PC-3 (cell line): ENCODE measurements at regions not wholly inside any gene's neighbourhood (a gene's known extent, or its start where the extent isn't known, plus 50 kb on each side); places are given as distances from the start of the nearest gene placed in this dataset.
A peak's percentile ranks its signal among the peaks of the same experiment; 100 is the strongest.

Experiments used
- ATAC-seq: fragments of 200-7000 bp; cut with Tn5 transposase; 2 replicates; pipeline ENCODE4 v1.9.1; 2020; ENCODE audit warnings: mild to moderate bottlenecking, moderate library complexity
- BruUV-seq: library from RNA; stranded (reverse); fragments of 400-500 nt; replicated peaks from 2 replicates; lab custom pipeline; 2021; lab: Mats Ljungman, UMichigan
- CTCF ChIA-PET: fragments of 300-600 bp; sonication (Branson Sonifier 250); formaldehyde crosslinking; loops from one replicate; lab custom pipeline; 2022; ENCODE audit warnings: antibody characterized with exemption; lab: Charles Lee
- POLR2A ChIA-PET: fragments of 300-600 bp; sonication (Branson Sonifier 250); formaldehyde crosslinking; loops from one replicate; lab custom pipeline; 2022; ENCODE audit warnings: antibody characterized with exemption; ENCODE audit not compliant: unreplicated experiment; lab: Charles Lee
- DNase-seq: peaks from one replicate; pipeline ENCODE4 v3.0.0-alpha.2; 2015
- H2AFZ ChIP-seq: fragments of 300-600 bp; sonication (generic); 2 replicates; pipeline ENCODE4 v1.6.0; 2016; ENCODE audit warnings: antibody characterized with exemption, low read length
- H3F3A ChIP-seq: fragments of 300-600 bp; sonication (generic); one replicate; pipeline ENCODE4 v1.6.0; 2017; ENCODE audit warnings: antibody characterized with exemption, low read length, control low read depth, mild to moderate bottlenecking; ENCODE audit not compliant: unreplicated experiment
- H3K27ac ChIP-seq: fragments of 300-600 bp; sonication (generic); 2 replicates; pipeline ENCODE4 v1.5.1; 2016; ENCODE audit warnings: mild to moderate bottlenecking, low read length
- H3K27me3 ChIP-seq: fragments of 300-600 bp; sonication (generic); 2 replicates; pipeline ENCODE4 v1.6.1; 2016; ENCODE audit warnings: low read length, mixed read lengths
- H3K36me3 ChIP-seq: fragments of 300-600 bp; sonication (generic); 2 replicates; pipeline ENCODE4 v1.6.1; 2016; ENCODE audit warnings: low read depth, mixed run types, low read length, mixed read lengths
- H3K4me1 ChIP-seq: fragments of 300-600 bp; sonication (generic); 2 replicates; pipeline ENCODE4 v1.5.1; 2016; ENCODE audit warnings: low read length; ENCODE audit not compliant: insufficient read depth
- H3K4me2 ChIP-seq: fragments of 300-600 bp; sonication (generic); 2 replicates; pipeline ENCODE4 v1.6.0; 2016; ENCODE audit warnings: low read length
- H3K4me3 ChIP-seq: fragments of 300-600 bp; sonication (generic); 2 replicates; pipeline ENCODE4 v1.5.1; 2016; ENCODE audit warnings: mild to moderate bottlenecking, low read length, mixed read lengths
- H3K79me2 ChIP-seq: fragments of 300-600 bp; sonication (generic); 2 replicates; pipeline ENCODE4 v1.6.1; 2017; ENCODE audit warnings: low read length, mixed read lengths
- H3K9ac ChIP-seq: fragments of 300-600 bp; sonication (generic); 2 replicates; pipeline ENCODE4 v1.6.0; 2016; ENCODE audit warnings: mild to moderate bottlenecking, low read length
- H3K9me2 ChIP-seq: fragments of 300-600 bp; sonication (generic); replicated peaks from 2 replicates; pipeline ENCODE4 v1.6.1; 2016; ENCODE audit warnings: mixed run types, low read length, mixed read lengths
- H3K9me3 ChIP-seq: fragments of 300-600 bp; sonication (generic); 2 replicates; pipeline ENCODE4 v1.6.1; 2016; ENCODE audit warnings: low read length, mixed read lengths
- H4K20me1 ChIP-seq: fragments of 300-600 bp; sonication (generic); 2 replicates; pipeline ENCODE4 v1.6.1; 2016; ENCODE audit warnings: low read length, mixed read lengths
- EZH2 ChIP-seq: fragments of 300-600 bp; sonication (generic); IDR thresholded peaks from one replicate; pipeline ENCODE4 v1.6.1; 2017; ENCODE audit warnings: antibody characterized with exemption, mild to moderate bottlenecking, low read length; ENCODE audit not compliant: unreplicated experiment
- EZH2phosphoT487 ChIP-seq: fragments of 300-600 bp; sonication (generic); IDR thresholded peaks from 2 replicates; pipeline ENCODE4 v1.6.1; 2018; ENCODE audit warnings: mild to moderate bottlenecking, antibody characterized with exemption, low read length, borderline replicate concordance
- intact Hi-C: fragments of 100-400 bp; cut with micrococcal nuclease; formaldehyde crosslinking; loops from 2 replicates; pipeline ENCODE4 v1.9.0; 2023
- TF ChIP-seq, protein P1 (sequence below): fragments of 300-600 bp; sonication (generic); conservative IDR thresholded peaks from 2 replicates; pipeline ENCODE4 v1.5.1; 2017; ENCODE audit warnings: antibody characterized with exemption, low read depth, mild to moderate bottlenecking, low read length

DNA sequence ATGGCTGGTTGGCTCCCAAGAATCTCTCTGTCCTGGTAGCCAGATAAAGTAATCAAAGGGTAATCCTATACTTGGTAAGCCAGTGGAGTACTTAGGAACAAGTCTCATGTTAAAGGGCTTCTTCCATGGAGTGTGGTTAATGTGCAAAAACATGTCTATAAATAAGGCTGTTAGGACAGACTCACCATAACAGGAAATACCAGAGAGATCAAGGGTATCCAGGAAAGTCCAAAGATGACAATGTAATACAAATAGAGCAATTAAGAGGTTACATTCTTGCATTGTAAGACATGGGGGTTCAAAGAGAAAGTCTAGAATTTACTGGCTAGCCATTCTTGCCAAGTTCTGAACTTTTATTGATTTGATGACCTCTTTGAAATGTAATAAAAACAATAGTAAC is 61.9 kb upstream of the ZCCHC13 start:
- Histone ChIP-seq H3K79me2 (no peaks in the 10 kb centered on the region), H3F3A (no peaks in the 10 kb centered on the region), H3K27ac (no peak overlapping the region), H3K9ac (no peak overlapping the region), H3K27me3 (no peaks in the 10 kb centered on the region), H3K36me3 (peaks cover 29% of the 10 kb centered on the region; the same call in 1 of the 2 replicates), H3K4me2 (no peak overlapping the region), H3K4me1 (peaks cover 5% of the 10 kb centered on the region), H2AFZ (no peak overlapping the region), H3K9me3 (no peaks in the 10 kb centered on the region), H3K9me2 (no peaks in the 10 kb centered on the region), H4K20me1 (no peaks in the 10 kb centered on the region), H3K4me3 (no peak overlapping the region)
- POLR2A ChIA-PET: no interaction called here
- DNase-seq: peak; percentile 3
- CTCF ChIA-PET: no interaction called here
- no peak for TF ChIP-seq EZH2
- intact Hi-C loops: no loop called here
- no TSS peak for BruUV-seq
- ATAC-seq: peak; percentile 27; the same call in 1 of the 2 replicates

GRCh38 chrX:74238771-74239170 is 65.2 kb upstream of the ZCCHC13 start:
- Histone ChIP-seq H3K36me3 (peaks cover 28% of the 10 kb centered on the region; the same call in 1 of the 2 replicates), H3K4me1 (no peaks in the 10 kb centered on the region), H3K4me2 (no peak overlapping the region), H4K20me1 (no peaks in the 10 kb centered on the region), H3K27ac (no peak overlapping the region), H3K9me3 (no peaks in the 10 kb centered on the region), H3K9me2 (no peaks in the 10 kb centered on the region), H3K79me2 (no peaks in the 10 kb centered on the region), H3K9ac (no peak overlapping the region), H3K4me3 (no peak overlapping the region), H3K27me3 (no peaks in the 10 kb centered on the region), H3F3A (no peaks in the 10 kb centered on the region), H2AFZ (no peak overlapping the region)
- DNase-seq: no peak
- no TSS peak for BruUV-seq
- TF ChIP-seq EZH2phosphoT487: no peak
- POLR2A ChIA-PET: interaction anchor here (0.6 kb wide), 1 partner anchor 837 kb away, joined by 3 read pairs; no protein-coding TSS in a partner anchor
- intact Hi-C loops: no loop called here
- CTCF ChIA-PET: no interaction called here
- ATAC-seq: no peak

GRCh38 chrX:74234818-74235217 is 69.2 kb upstream of the ZCCHC13 start:
- no peaks in the 10 kb centered on the region for H3K9me3 ChIP-seq
- H3K4me3 ChIP-seq: no peak overlapping the region
- H3K4me1 ChIP-seq: peaks cover 25% of the 10 kb centered on the region
- no peak for ATAC-seq
- no peaks in the 10 kb centered on the region for H3K27me3 ChIP-seq
- H2AFZ ChIP-seq: no peak overlapping the region
- no peaks in the 10 kb centered on the region for H3K9me2 ChIP-seq
- H3F3A ChIP-seq: peaks cover 10% of the 10 kb centered on the region
- H3K27ac ChIP-seq: no peak overlapping the region
- ChIA-PET POLR2A (no interaction called here), CTCF (no interaction called here)
- H3K4me2 ChIP-seq: no peak overlapping the region
- no peak overlapping the region for H3K9ac ChIP-seq
- H3K36me3 ChIP-seq: peaks cover 9% of the 10 kb centered on the region; the same call in 1 of the 2 replicates
- no peaks in the 10 kb centered on the region for H4K20me1 ChIP-seq
- peaks cover 8% of the 10 kb centered on the region; the same call in 1 of the 2 replicates for H3K79me2 ChIP-seq
- peak; percentile 8 for DNase-seq
- BruUV-seq: no TSS peak
- no peak for TF ChIP-seq EZH2
- TF ChIP-seq, protein P1, sequence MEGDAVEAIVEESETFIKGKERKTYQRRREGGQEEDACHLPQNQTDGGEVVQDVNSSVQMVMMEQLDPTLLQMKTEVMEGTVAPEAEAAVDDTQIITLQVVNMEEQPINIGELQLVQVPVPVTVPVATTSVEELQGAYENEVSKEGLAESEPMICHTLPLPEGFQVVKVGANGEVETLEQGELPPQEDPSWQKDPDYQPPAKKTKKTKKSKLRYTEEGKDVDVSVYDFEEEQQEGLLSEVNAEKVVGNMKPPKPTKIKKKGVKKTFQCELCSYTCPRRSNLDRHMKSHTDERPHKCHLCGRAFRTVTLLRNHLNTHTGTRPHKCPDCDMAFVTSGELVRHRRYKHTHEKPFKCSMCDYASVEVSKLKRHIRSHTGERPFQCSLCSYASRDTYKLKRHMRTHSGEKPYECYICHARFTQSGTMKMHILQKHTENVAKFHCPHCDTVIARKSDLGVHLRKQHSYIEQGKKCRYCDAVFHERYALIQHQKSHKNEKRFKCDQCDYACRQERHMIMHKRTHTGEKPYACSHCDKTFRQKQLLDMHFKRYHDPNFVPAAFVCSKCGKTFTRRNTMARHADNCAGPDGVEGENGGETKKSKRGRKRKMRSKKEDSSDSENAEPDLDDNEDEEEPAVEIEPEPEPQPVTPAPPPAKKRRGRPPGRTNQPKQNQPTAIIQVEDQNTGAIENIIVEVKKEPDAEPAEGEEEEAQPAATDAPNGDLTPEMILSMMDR: peak; percentile 38
- intact Hi-C loops: loop anchor here (5.0 kb wide), 1 partner anchor 107 kb away; no protein-coding TSS in a partner anchor
